SK-N-SH (cell line): ENCODE measurements at regions not wholly inside any gene's neighbourhood (a gene's known extent, or its start where the extent isn't known, plus 50 kb on each side); places are given as distances from the start of the nearest gene placed in this dataset.

Experiments used
- CTCF ChIA-PET: fragments of 300-600, 350-600 bp; formaldehyde crosslinking; extraction: SDS; loops from one replicate; lab custom pipeline; 2021; lab: Yijun Ruan, JAX
- POLR2A ChIA-PET: fragments of 350-600 bp; sonication (Branson Sonifier 250); formaldehyde crosslinking; extraction: SDS; loops from one replicate; lab custom pipeline; 2020; ENCODE audit warnings: antibody characterized with exemption, inconsistent platforms; lab: Yijun Ruan, JAX
- DNase-seq: peaks from one replicate; pipeline ENCODE4 v3.0.0; 2012
- H2AFZ ChIP-seq: fragments of 200-600 bp; sonication (generic); 2 replicates; pipeline ENCODE4 v1.8.1; 2016; ENCODE audit warnings: antibody characterized with exemption, mild to moderate bottlenecking, low read depth
- H3F3A ChIP-seq: fragments of 200-600 bp; sonication (generic); replicated peaks from 2 replicates; pipeline ENCODE3; 2016; ENCODE audit warnings: antibody characterized with exemption, mild to moderate bottlenecking; ENCODE audit not compliant: insufficient read depth
- H3K27ac ChIP-seq, 2 experiments: fragments of 200-500 bp in 1 of 2; fragments of 200-600 bp in 1 of 2; sonication (Bioruptor generic) in 1 of 2; sonication (generic), shearing (Covaris generic) in 1 of 2; 2 replicates each; pipeline versions ENCODE4 v1.5.1 to v1.6.1; 2014 to 2016; ENCODE audit warnings: low read depth in 2 of 2, inconsistent platforms in 1 of 2, low read length in 1 of 2, mild to moderate bottlenecking in 1 of 2, mixed read lengths in 1 of 2
- H3K27me3 ChIP-seq: fragments of 200-600 bp; sonication (generic), shearing (Covaris generic); 2 replicates; pipeline ENCODE4 v1.6.1; 2016; ENCODE audit warnings: mixed run types; ENCODE audit not compliant: insufficient read depth
- H3K36me3 ChIP-seq, 2 experiments: fragments of 200-500 bp in 1 of 2; fragments of 200-600 bp in 1 of 2; sonication (Bioruptor generic) in 1 of 2; sonication (generic) in 1 of 2; replicated peaks in 1 of 2; 2 replicates each; pipeline versions ENCODE3 to v1.5.1; 2014 to 2016; ENCODE audit warnings: low read length in 1 of 2, mild to moderate bottlenecking in 1 of 2; ENCODE audit not compliant: insufficient read depth in 2 of 2, control insufficient read depth in 1 of 2
- H3K4me1 ChIP-seq, 2 experiments: fragments of 200-500 bp in 1 of 2; fragments of 200-600 bp in 1 of 2; sonication (Bioruptor generic) in 1 of 2; sonication (generic), shearing (Covaris generic) in 1 of 2; 2 replicates each; pipeline versions ENCODE4 v1.5.1 to v1.6.1; 2014 to 2016; ENCODE audit warnings: low read depth in 1 of 2, low read length in 1 of 2, mixed run types in 1 of 2; ENCODE audit not compliant: insufficient read depth in 2 of 2, control insufficient read depth in 1 of 2
- H3K4me2 ChIP-seq: fragments of 200-600 bp; sonication (generic), shearing (Covaris generic); 2 replicates; pipeline ENCODE4 v1.6.1; 2017; ENCODE audit warnings: mixed run types
- H3K4me3 ChIP-seq, 2 experiments: fragments of 200-500 bp in 1 of 2; fragments of 200-600 bp in 1 of 2; sonication (Bioruptor generic) in 1 of 2; sonication (generic), shearing (Covaris generic) in 1 of 2; 2 replicates each; pipeline versions ENCODE4 v1.5.1 to v1.8.1; 2014 to 2016; ENCODE audit warnings: low read depth in 2 of 2, inconsistent platforms in 1 of 2, low read length in 1 of 2, mild to moderate bottlenecking in 1 of 2, mixed read lengths in 1 of 2, moderate library complexity in 1 of 2
- H3K79me2 ChIP-seq: fragments of 200-600 bp; sonication (generic); 2 replicates; pipeline ENCODE4 v1.8.1; 2017; ENCODE audit warnings: mild to moderate bottlenecking; ENCODE audit not compliant: insufficient read depth
- H3K9ac ChIP-seq: fragments of 200-600 bp; sonication (generic); 2 replicates; pipeline ENCODE4 v1.6.1; 2017; ENCODE audit warnings: mixed run types
- H3K9me2 ChIP-seq: fragments of 200-600 bp; sonication (generic); 2 replicates; pipeline ENCODE4 v1.6.1; 2017; ENCODE audit warnings: mixed run types
- H3K9me3 ChIP-seq: fragments of 200-600 bp; sonication (generic); 2 replicates; pipeline ENCODE4 v1.6.1; 2017; ENCODE audit warnings: mixed run types, mild to moderate bottlenecking, moderate library complexity
- H4K20me1 ChIP-seq: fragments of 200-600 bp; sonication (generic); 2 replicates; pipeline ENCODE4 v1.6.1; 2017; ENCODE audit warnings: mild to moderate bottlenecking, mixed run types; ENCODE audit not compliant: insufficient read depth
- FOSL2 ChIP-seq: IDR thresholded peaks from 2 replicates; pipeline ENCODE4 v1.4.0; 2012; ENCODE audit warnings: low read depth, mild to moderate bottlenecking, moderate library complexity, borderline replicate concordance
- FOXJ3 ChIP-seq: sonication (generic); formaldehyde crosslinking; IDR thresholded peaks from 2 replicates; pipeline ENCODE4 v1.5.1; 2020; ENCODE audit warnings: mild to moderate bottlenecking, missing genetic modification reagents
- JUND ChIP-seq: IDR thresholded peaks from 2 replicates; pipeline ENCODE4 v1.4.0; 2012
- MEF2A ChIP-seq: IDR thresholded peaks from 2 replicates; pipeline ENCODE4 v1.4.0; 2012; ENCODE audit warnings: low read depth, borderline replicate concordance
- NFIC ChIP-seq: IDR thresholded peaks from 2 replicates; pipeline ENCODE4 v1.4.0; 2012; ENCODE audit warnings: borderline replicate concordance
- RAD21 ChIP-seq: IDR thresholded peaks from 2 replicates; pipeline ENCODE4 v1.6.1; 2012; ENCODE audit warnings: mild to moderate bottlenecking, low read length
- RCOR1 ChIP-seq: fragments of 150-350 bp; IDR thresholded peaks from 2 replicates; pipeline ENCODE4 v1.6.1; 2017; ENCODE audit warnings: antibody characterized with exemption, low read length
- RXRA ChIP-seq: IDR thresholded peaks from 2 replicates; pipeline ENCODE4 v1.4.0; 2012; ENCODE audit warnings: low read depth, mild to moderate bottlenecking, borderline replicate concordance
- SMC3 ChIP-seq: IDR thresholded peaks from 2 replicates; pipeline ENCODE4 v1.6.1; 2012; ENCODE audit warnings: low read depth, low read length, improper control_type of control experiment
- TEAD4 ChIP-seq: IDR thresholded peaks from 2 replicates; pipeline ENCODE4 v1.4.0; 2012; ENCODE audit warnings: mild to moderate bottlenecking, borderline replicate concordance; ENCODE audit not compliant: insufficient read depth
- WGBS: methylation state at CpG from one replicate; pipeline ENCODE4 v1.1.6; 2017; ENCODE audit warnings: low lambda C conversion rate; 5-methylcytosine and 5-hydroxymethylcytosine counted together
- TF ChIP-seq, protein P1 (sequence below): IDR thresholded peaks from 2 replicates; pipeline ENCODE4 v1.4.0; 2012; ENCODE audit warnings: low read depth, borderline replicate concordance
- TF ChIP-seq, protein P2 (sequence below): IDR thresholded peaks from 2 replicates; pipeline ENCODE4 v1.4.0; 2012; ENCODE audit warnings: low read depth, borderline replicate concordance
- TF ChIP-seq, protein P3 (sequence below): IDR thresholded peaks from 2 replicates; pipeline ENCODE4 v1.6.1; 2012; ENCODE audit warnings: mild to moderate bottlenecking, low read depth, low read length, moderate library complexity
- TF ChIP-seq, protein P4 (sequence below): fragments of 150-350 bp; IDR thresholded peaks from 2 replicates; pipeline ENCODE4 v1.6.1; 2017; ENCODE audit warnings: antibody characterized with exemption, low read length, low read depth, borderline replicate concordance

DNA sequence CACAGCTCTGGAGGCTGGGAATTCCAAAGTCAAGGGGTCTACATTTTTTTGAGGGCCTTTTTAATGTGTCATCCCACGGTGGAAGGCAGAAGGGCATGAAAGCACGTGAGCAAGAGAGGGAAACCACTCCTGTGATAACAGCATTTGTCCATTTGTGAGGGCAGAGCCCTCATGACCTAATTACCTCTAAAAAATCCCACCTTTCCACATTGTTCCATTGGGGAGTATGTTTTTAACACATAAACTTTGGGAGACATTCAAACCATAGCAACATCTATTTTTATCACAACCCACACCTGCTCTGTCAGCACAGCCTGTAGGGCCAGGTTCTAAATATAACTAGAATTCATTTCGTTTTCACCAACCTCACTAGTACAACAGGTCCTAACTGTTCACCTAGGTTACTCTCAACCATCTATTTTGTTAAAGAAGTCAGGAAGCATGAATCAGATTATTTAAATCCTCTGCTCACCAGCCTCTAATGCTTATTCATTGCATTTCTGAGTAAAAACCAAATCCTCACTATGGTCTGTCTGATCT is 92.2 kb upstream of the DPP10 start (continued):
- TF ChIP-seq, protein P1, sequence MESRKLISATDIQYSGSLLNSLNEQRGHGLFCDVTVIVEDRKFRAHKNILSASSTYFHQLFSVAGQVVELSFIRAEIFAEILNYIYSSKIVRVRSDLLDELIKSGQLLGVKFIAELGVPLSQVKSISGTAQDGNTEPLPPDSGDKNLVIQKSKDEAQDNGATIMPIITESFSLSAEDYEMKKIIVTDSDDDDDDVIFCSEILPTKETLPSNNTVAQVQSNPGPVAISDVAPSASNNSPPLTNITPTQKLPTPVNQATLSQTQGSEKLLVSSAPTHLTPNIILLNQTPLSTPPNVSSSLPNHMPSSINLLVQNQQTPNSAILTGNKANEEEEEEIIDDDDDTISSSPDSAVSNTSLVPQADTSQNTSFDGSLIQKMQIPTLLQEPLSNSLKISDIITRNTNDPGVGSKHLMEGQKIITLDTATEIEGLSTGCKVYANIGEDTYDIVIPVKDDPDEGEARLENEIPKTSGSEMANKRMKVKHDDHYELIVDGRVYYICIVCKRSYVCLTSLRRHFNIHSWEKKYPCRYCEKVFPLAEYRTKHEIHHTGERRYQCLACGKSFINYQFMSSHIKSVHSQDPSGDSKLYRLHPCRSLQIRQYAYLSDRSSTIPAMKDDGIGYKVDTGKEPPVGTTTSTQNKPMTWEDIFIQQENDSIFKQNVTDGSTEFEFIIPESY, result no peak
- no peak for TF ChIP-seq SMC3
- TF ChIP-seq, protein P2, sequence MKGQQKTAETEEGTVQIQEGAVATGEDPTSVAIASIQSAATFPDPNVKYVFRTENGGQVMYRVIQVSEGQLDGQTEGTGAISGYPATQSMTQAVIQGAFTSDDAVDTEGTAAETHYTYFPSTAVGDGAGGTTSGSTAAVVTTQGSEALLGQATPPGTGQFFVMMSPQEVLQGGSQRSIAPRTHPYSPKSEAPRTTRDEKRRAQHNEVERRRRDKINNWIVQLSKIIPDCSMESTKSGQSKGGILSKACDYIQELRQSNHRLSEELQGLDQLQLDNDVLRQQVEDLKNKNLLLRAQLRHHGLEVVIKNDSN, result no peak
- no peak for TF ChIP-seq RXRA
- TF ChIP-seq FOSL2, result no peak

DNA sequence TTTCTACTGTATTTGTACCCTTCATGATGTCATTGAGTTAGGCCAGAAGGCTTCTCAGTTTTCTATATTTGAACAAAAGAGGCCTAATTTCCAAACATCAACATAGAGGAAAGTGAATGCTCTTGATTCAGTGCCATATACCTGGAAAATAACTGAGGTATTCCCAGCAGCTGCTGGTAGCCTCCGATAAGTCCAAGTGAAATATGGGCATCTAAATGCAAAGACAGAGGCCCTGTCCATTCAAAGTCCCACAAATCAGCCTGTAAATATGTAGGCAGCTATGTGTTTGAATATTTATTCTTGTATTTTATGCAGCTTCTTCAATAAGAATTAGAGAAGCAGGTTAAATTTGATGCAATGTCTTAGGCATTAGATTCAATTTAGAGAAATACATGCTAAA is 89.5 kb upstream of the DPP10 start:
- WGBS, result 53% methylated on average over 1 of the region's 1 CpG
- POLR2A ChIA-PET, result no interaction called here
- CTCF ChIA-PET, result no interaction called here

More for the DNA sequence above, 89.5 kb upstream of the DPP10 start:
- no peaks in the 10 kb centered on the region for H3F3A ChIP-seq
- H3K4me3 ChIP-seq, result no peak overlapping the region
- no peaks in the 10 kb centered on the region for H4K20me1 ChIP-seq
- no peak overlapping the region for H3K27ac ChIP-seq
- no peak overlapping the region for H2AFZ ChIP-seq
- no peaks in the 10 kb centered on the region for H3K9me3 ChIP-seq
- no peak for DNase-seq
- H3K4me1 ChIP-seq, result no peaks in the 10 kb centered on the region
- no peaks in the 10 kb centered on the region for H3K36me3 ChIP-seq
- no peaks in the 10 kb centered on the region for H3K27me3 ChIP-seq
- no peaks in the 10 kb centered on the region for H3K79me2 ChIP-seq
- TF ChIP-seq JUND (no peak), RAD21 (no peak), RCOR1 (no peak), FOSL2 (no peak), FOXJ3 (CRISPR knock-in tag) (no peak), MEF2A (no peak), NFIC (no peak), TEAD4 (no peak)
- TF ChIP-seq, protein P2, result no peak
- TF ChIP-seq, protein P3, sequence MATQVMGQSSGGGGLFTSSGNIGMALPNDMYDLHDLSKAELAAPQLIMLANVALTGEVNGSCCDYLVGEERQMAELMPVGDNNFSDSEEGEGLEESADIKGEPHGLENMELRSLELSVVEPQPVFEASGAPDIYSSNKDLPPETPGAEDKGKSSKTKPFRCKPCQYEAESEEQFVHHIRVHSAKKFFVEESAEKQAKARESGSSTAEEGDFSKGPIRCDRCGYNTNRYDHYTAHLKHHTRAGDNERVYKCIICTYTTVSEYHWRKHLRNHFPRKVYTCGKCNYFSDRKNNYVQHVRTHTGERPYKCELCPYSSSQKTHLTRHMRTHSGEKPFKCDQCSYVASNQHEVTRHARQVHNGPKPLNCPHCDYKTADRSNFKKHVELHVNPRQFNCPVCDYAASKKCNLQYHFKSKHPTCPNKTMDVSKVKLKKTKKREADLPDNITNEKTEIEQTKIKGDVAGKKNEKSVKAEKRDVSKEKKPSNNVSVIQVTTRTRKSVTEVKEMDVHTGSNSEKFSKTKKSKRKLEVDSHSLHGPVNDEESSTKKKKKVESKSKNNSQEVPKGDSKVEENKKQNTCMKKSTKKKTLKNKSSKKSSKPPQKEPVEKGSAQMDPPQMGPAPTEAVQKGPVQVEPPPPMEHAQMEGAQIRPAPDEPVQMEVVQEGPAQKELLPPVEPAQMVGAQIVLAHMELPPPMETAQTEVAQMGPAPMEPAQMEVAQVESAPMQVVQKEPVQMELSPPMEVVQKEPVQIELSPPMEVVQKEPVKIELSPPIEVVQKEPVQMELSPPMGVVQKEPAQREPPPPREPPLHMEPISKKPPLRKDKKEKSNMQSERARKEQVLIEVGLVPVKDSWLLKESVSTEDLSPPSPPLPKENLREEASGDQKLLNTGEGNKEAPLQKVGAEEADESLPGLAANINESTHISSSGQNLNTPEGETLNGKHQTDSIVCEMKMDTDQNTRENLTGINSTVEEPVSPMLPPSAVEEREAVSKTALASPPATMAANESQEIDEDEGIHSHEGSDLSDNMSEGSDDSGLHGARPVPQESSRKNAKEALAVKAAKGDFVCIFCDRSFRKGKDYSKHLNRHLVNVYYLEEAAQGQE, result no peak
- TF ChIP-seq, protein P4, sequence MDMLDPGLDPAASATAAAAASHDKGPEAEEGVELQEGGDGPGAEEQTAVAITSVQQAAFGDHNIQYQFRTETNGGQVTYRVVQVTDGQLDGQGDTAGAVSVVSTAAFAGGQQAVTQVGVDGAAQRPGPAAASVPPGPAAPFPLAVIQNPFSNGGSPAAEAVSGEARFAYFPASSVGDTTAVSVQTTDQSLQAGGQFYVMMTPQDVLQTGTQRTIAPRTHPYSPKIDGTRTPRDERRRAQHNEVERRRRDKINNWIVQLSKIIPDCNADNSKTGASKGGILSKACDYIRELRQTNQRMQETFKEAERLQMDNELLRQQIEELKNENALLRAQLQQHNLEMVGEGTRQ, result no peak
- H3K4me2 ChIP-seq, result no peak overlapping the region
- no peaks in the 10 kb centered on the region for H3K9me2 ChIP-seq
- H3K9ac ChIP-seq, result no peak overlapping the region
